ENCODE measurements at regions not wholly inside any gene's neighbourhood (a gene's known extent, or its start where the extent isn't known, plus 50 kb on each side); places are given as distances from the start of the nearest gene placed in this dataset.

- no peak for TF ChIP-seq EGR1 (IDR thresholded peaks at IDR 0.05; ENCODE audit: borderline replicate concordance, low read depth, low read length)
- TF ChIP-seq TBP (IDR thresholded peaks at IDR 0.05; ENCODE audit: low read depth, low read length), result no peak
Observed at GRCh38 chr18:69138088-69138487, 262.6 kb upstream of the DOK6 start (continued).

Measured in H1 (cell line).